ENCODE measurements at regions not wholly inside any gene's neighbourhood (a gene's known extent, or its start where the extent isn't known, plus 50 kb on each side); places are given as distances from the start of the nearest gene placed in this dataset.
"Not testable (repeated sequence)": the region's sequence is repeated elsewhere in the genome, so short reads cannot be mapped to it uniquely, and the experiment has no call there.

GRCh38 chr4:123234955-123235354 is 161.6 kb upstream of the SPRY1 start:
- ChIA-PET CTCF (no interaction called here), POLR2A (no interaction called here)
- no peak for DNase-seq
- no peak overlapping the region for H3K27ac Mint-ChIP-seq
- no peak overlapping the region for H3K4me3 Mint-ChIP-seq
- no peaks in the 10 kb centered on the region for H3K4me1 Mint-ChIP-seq
- H3K36me3 Mint-ChIP-seq (ENCODE audit: low read depth): peaks cover 18% of the 10 kb centered on the region
- H3K27me3 Mint-ChIP-seq: no peaks in the 10 kb centered on the region
- peaks cover 4% of the 10 kb centered on the region for H3K9me3 Mint-ChIP-seq

- POLR2A ChIA-PET: no interaction called here
- peaks cover 6% of the 10 kb centered on the region for H3K9me3 Mint-ChIP-seq
- H3K4me1 Mint-ChIP-seq: no peaks in the 10 kb centered on the region
- peaks cover 13% of the 10 kb centered on the region for H3K36me3 Mint-ChIP-seq (ENCODE audit: low read depth)
- no peak overlapping the region for H3K4me3 Mint-ChIP-seq
- no peak overlapping the region for H3K27ac Mint-ChIP-seq
- H3K27me3 Mint-ChIP-seq: no peaks in the 10 kb centered on the region
- CTCF ChIA-PET: no interaction called here
- no peak for DNase-seq
Observed at GRCh38 chr4:123235431-123235830, 161.2 kb upstream of the SPRY1 start.

GRCh38 chr4:123236606-123237005 is 160.0 kb upstream of the SPRY1 start:
- Mint-ChIP-seq H3K27ac (no peak overlapping the region), H3K36me3 (ENCODE audit: low read depth) (peaks cover 10% of the 10 kb centered on the region), H3K4me1 (no peaks in the 10 kb centered on the region), H3K27me3 (no peaks in the 10 kb centered on the region), H3K9me3 (peaks cover 6% of the 10 kb centered on the region), H3K4me3 (no peak overlapping the region)
- CTCF ChIA-PET: no interaction called here
- POLR2A ChIA-PET: no interaction called here
- DNase-seq: no peak

GRCh38 chr4:123240286-123240685 is 156.3 kb upstream of the SPRY1 start:
- CTCF ChIA-PET; POLR2A ChIA-PET; H3K36me3 Mint-ChIP-seq (ENCODE audit: low read depth): not testable (repeated sequence)

GRCh38 chr4:123243220-123243619 is 153.4 kb upstream of the SPRY1 start:
- H3K27ac Mint-ChIP-seq; POLR2A ChIA-PET; DNase-seq; H3K27me3 Mint-ChIP-seq; H3K36me3 Mint-ChIP-seq (ENCODE audit: low read depth); H3K4me1 Mint-ChIP-seq; CTCF ChIA-PET; H3K4me3 Mint-ChIP-seq: not testable (repeated sequence)
- peaks cover 10% of the 10 kb centered on the region for H3K9me3 Mint-ChIP-seq

More at GRCh38 chr4:123240286-123240685, 156.3 kb upstream of the SPRY1 start:
- not testable (repeated sequence) for H3K4me1 Mint-ChIP-seq, H3K4me3 Mint-ChIP-seq, H3K27me3 Mint-ChIP-seq, H3K27ac Mint-ChIP-seq, DNase-seq
- H3K9me3 Mint-ChIP-seq: peaks cover 12% of the 10 kb centered on the region

- no peak for DNase-seq
- Mint-ChIP-seq H3K36me3 (ENCODE audit: low read depth) (no peaks in the 10 kb centered on the region), H3K27ac (no peak overlapping the region), H3K4me1 (no peaks in the 10 kb centered on the region), H3K27me3 (no peaks in the 10 kb centered on the region), H3K9me3 (peaks cover 10% of the 10 kb centered on the region), H3K4me3 (no peak overlapping the region)
- ChIA-PET CTCF (no interaction called here), POLR2A (no interaction called here)
Observed at GRCh38 chr4:123244137-123244536, 152.5 kb upstream of the SPRY1 start.

GRCh38 chr4:123246085-123246484 is 150.5 kb upstream of the SPRY1 start:
- H3K4me1 Mint-ChIP-seq: no peaks in the 10 kb centered on the region
- peaks cover 8% of the 10 kb centered on the region for H3K9me3 Mint-ChIP-seq
- H3K4me3 Mint-ChIP-seq: no peak overlapping the region
- CTCF ChIA-PET: no interaction called here
- POLR2A ChIA-PET: no interaction called here
- H3K27me3 Mint-ChIP-seq: no peaks in the 10 kb centered on the region
- no peak overlapping the region for H3K27ac Mint-ChIP-seq
- no peaks in the 10 kb centered on the region for H3K36me3 Mint-ChIP-seq (ENCODE audit: low read depth)
- DNase-seq: no peak

GRCh38 chr4:123248085-123248659 is 148.4 kb upstream of the SPRY1 start:
- POLR2A ChIA-PET: no interaction called here
- no peaks in the 10 kb centered on the region for H3K4me1 Mint-ChIP-seq
- CTCF ChIA-PET: no interaction called here
- H3K36me3 Mint-ChIP-seq (ENCODE audit: low read depth): no peaks in the 10 kb centered on the region
- H3K27me3 Mint-ChIP-seq: no peaks in the 10 kb centered on the region
- no peaks in the 10 kb centered on the region for H3K9me3 Mint-ChIP-seq
- DNase-seq: no peak
- H3K4me3 Mint-ChIP-seq: no peak overlapping the region
- no peak overlapping the region for H3K27ac Mint-ChIP-seq

- ChIA-PET CTCF (no interaction called here), POLR2A (no interaction called here)
- H3K4me1 Mint-ChIP-seq: no peaks in the 10 kb centered on the region
- no peak for DNase-seq
- no peaks in the 10 kb centered on the region for H3K36me3 Mint-ChIP-seq (ENCODE audit: low read depth)
- no peak overlapping the region for H3K4me3 Mint-ChIP-seq
- no peaks in the 10 kb centered on the region for H3K9me3 Mint-ChIP-seq
- H3K27ac Mint-ChIP-seq: no peak overlapping the region
- no peaks in the 10 kb centered on the region for H3K27me3 Mint-ChIP-seq
Observed at GRCh38 chr4:123249821-123250220, 146.8 kb upstream of the SPRY1 start.

GRCh38 chr4:123250843-123251242 is 145.8 kb upstream of the SPRY1 start:
- ChIA-PET POLR2A (no interaction called here), CTCF (interaction anchor here (0.6 kb wide), 1 partner anchor 481 kb away, joined by 4 read pairs; no protein-coding TSS in a partner anchor)
- no peaks in the 10 kb centered on the region for H3K9me3 Mint-ChIP-seq
- H3K4me1 Mint-ChIP-seq: no peaks in the 10 kb centered on the region
- no peak overlapping the region for H3K4me3 Mint-ChIP-seq
- no peak for DNase-seq
- no peak overlapping the region for H3K27ac Mint-ChIP-seq
- H3K27me3 Mint-ChIP-seq: no peaks in the 10 kb centered on the region
- peaks cover under 1% of the 10 kb centered on the region for H3K36me3 Mint-ChIP-seq (ENCODE audit: low read depth)

- Mint-ChIP-seq H3K9me3 (no peaks in the 10 kb centered on the region), H3K36me3 (ENCODE audit: low read depth) (peaks cover 5% of the 10 kb centered on the region), H3K27ac (no peak overlapping the region), H3K4me1 (no peaks in the 10 kb centered on the region), H3K27me3 (no peaks in the 10 kb centered on the region), H3K4me3 (no peak overlapping the region)
- ChIA-PET CTCF (no interaction called here), POLR2A (no interaction called here)
- DNase-seq: no peak
Observed at GRCh38 chr4:123255971-123256370, 140.6 kb upstream of the SPRY1 start.

- CTCF ChIA-PET: no interaction called here
- no peak for DNase-seq
- POLR2A ChIA-PET: no interaction called here
- Mint-ChIP-seq H3K27ac (no peak overlapping the region), H3K9me3 (no peaks in the 10 kb centered on the region), H3K4me1 (no peaks in the 10 kb centered on the region), H3K4me3 (no peak overlapping the region), H3K27me3 (no peaks in the 10 kb centered on the region), H3K36me3 (ENCODE audit: low read depth) (peaks cover 7% of the 10 kb centered on the region)
Observed at GRCh38 chr4:123256901-123257300, 139.7 kb upstream of the SPRY1 start.

GRCh38 chr4:123257591-123257990 is 139.0 kb upstream of the SPRY1 start:
- CTCF ChIA-PET: no interaction called here

GRCh38 chr4:123259676-123260646 is 136.6 kb upstream of the SPRY1 start:
- H3K4me1 Mint-ChIP-seq: no peaks in the 10 kb centered on the region
- H3K27me3 Mint-ChIP-seq: no peaks in the 10 kb centered on the region
- ChIA-PET POLR2A (no interaction called here), CTCF (no interaction called here)
- H3K9me3 Mint-ChIP-seq: no peaks in the 10 kb centered on the region
- no peak overlapping the region for H3K4me3 Mint-ChIP-seq
- H3K27ac Mint-ChIP-seq: no peak overlapping the region
- DNase-seq: no peak
- peaks cover 7% of the 10 kb centered on the region for H3K36me3 Mint-ChIP-seq (ENCODE audit: low read depth)

More at GRCh38 chr4:123257591-123257990, 139.0 kb upstream of the SPRY1 start:
- Mint-ChIP-seq H3K9me3 (no peaks in the 10 kb centered on the region), H3K4me1 (no peaks in the 10 kb centered on the region), H3K27me3 (no peaks in the 10 kb centered on the region), H3K27ac (no peak overlapping the region), H3K4me3 (no peak overlapping the region), H3K36me3 (ENCODE audit: low read depth) (peaks cover 7% of the 10 kb centered on the region)
- no peak for DNase-seq
- POLR2A ChIA-PET: no interaction called here
